HG03045 (cell line): ENCODE measurements at regions not wholly inside any gene's neighbourhood (a gene's known extent, or its start where the extent isn't known, plus 50 kb on each side); places are given as distances from the start of the nearest gene placed in this dataset.
A peak's percentile ranks its signal among the peaks of the same experiment; 100 is the strongest.
"Not testable (repeated sequence)": the region's sequence is repeated elsewhere in the genome, so short reads cannot be mapped to it uniquely, and the experiment has no call there.

Source experiments
- ATAC-seq: cut with Tn5 transposase; IDR thresholded peaks from one replicate; pipeline ENCODE4 v1.9.1; 2021; ENCODE audit warnings: mild to moderate bottlenecking, moderate library complexity; ENCODE audit not compliant: unreplicated experiment

- no peak for ATAC-seq
Measured at GRCh38 chr2:88857274-88857741, 165.8 kb downstream of the RPIA start.

- ATAC-seq = peak; percentile 32
Measured at GRCh38 chr2:88857951-88858411, 166.5 kb downstream of the RPIA start.

- no peak for ATAC-seq
Measured at GRCh38 chr2:88859461-88859860, 168.0 kb downstream of the RPIA start.

- no peak for ATAC-seq
Measured at GRCh38 chr2:88860421-88861075, 169.1 kb downstream of the RPIA start.

- ATAC-seq = peak; percentile 58
Measured at GRCh38 chr2:88865801-88866371, 174.4 kb downstream of the RPIA start.

- ATAC-seq = no peak
Measured at GRCh38 chr2:88866756-88867155, 175.3 kb downstream of the RPIA start.

- ATAC-seq = no peak
Measured at GRCh38 chr2:88868861-88869260, 177.4 kb downstream of the RPIA start.

GRCh38 chr2:88870267-88870839 lies 178.9 kb downstream of the RPIA start:
- no peak for ATAC-seq

- ATAC-seq = no peak
Measured at GRCh38 chr2:88871336-88871735, 179.9 kb downstream of the RPIA start.

GRCh38 chr2:88873620-88874019 lies 182.1 kb downstream of the RPIA start:
- no peak for ATAC-seq

- no peak for ATAC-seq
Measured at GRCh38 chr2:88874063-88874657, 182.7 kb downstream of the RPIA start.

- no peak for ATAC-seq
Measured at GRCh38 chr2:88875736-88876135, 184.3 kb downstream of the RPIA start.

GRCh38 chr2:88880441-88880953 lies 189.0 kb downstream of the RPIA start:
- no peak for ATAC-seq

- ATAC-seq = peak; percentile 70
Measured at GRCh38 chr2:88885275-88885674, 193.8 kb downstream of the RPIA start.

- ATAC-seq = peak; percentile 49
Measured at GRCh38 chr2:88885679-88886416, 194.4 kb downstream of the RPIA start.

GRCh38 chr2:88887466-88887865 lies 196.0 kb downstream of the RPIA start:
- ATAC-seq = not testable (repeated sequence)

GRCh38 chr2:88892207-88892606 lies 200.7 kb downstream of the RPIA start:
- ATAC-seq = no peak

- ATAC-seq = no peak
Measured at GRCh38 chr2:88892788-88893187, 201.3 kb downstream of the RPIA start.

- ATAC-seq = no peak
Measured at GRCh38 chr2:88896971-88897370, 205.5 kb downstream of the RPIA start.

- ATAC-seq = no peak
Measured at GRCh38 chr2:88897715-88898114, 206.2 kb downstream of the RPIA start.

GRCh38 chr2:88903749-88904353 lies 212.4 kb downstream of the RPIA start:
- no peak for ATAC-seq
